Left ventricle myocardium inferior (tissue), 1 donor: ENCODE measurements at regions not wholly inside any gene's neighbourhood (a gene's known extent, or its start where the extent isn't known, plus 50 kb on each side); places are given as distances from the start of the nearest gene placed in this dataset.

Source experiments
- DNase-seq: peaks from one replicate; pipeline ENCODE4 v3.0.0-alpha.2; 2020
- H3K27ac ChIP-seq: fragments of 200-600 bp; replicated peaks from 2 replicates; pipeline ENCODE4 v1.8.0; 2021
- H3K27me3 ChIP-seq: fragments of 200-600 bp; 2 replicates; pipeline ENCODE4 v1.8.0; 2021; ENCODE audit warnings: low read depth
- H3K36me3 ChIP-seq: fragments of 200-600 bp; 2 replicates; pipeline ENCODE4 v1.8.0; 2021
- H3K4me1 ChIP-seq: fragments of 200-600 bp; 2 replicates; pipeline ENCODE4 v1.8.0; 2021
- H3K4me3 ChIP-seq: fragments of 200-600 bp; 2 replicates; pipeline ENCODE4 v1.8.0; 2021; ENCODE audit warnings: mild to moderate bottlenecking, moderate library complexity
- H3K9me3 ChIP-seq: fragments of 200-600 bp; replicated peaks from 2 replicates; pipeline ENCODE4 v1.8.0; 2021
- intact Hi-C: fragments of 100-400 bp; cut with micrococcal nuclease; formaldehyde crosslinking; loops from one replicate; pipeline ENCODE4 v1.11.0; 2022
- TF ChIP-seq, protein P1 (sequence below): fragments of 200-600 bp; IDR thresholded peaks from 2 replicates; pipeline ENCODE4 v1.8.0; 2021; ENCODE audit warnings: antibody characterized with exemption, mild to moderate bottlenecking, borderline replicate concordance
- donor health status: DM: no; HTN: yes; CAD: no; lungs with severe emphysema.

GRCh38 chr4:112801341-112801740 is 164.4 kb downstream of the LARP7 start:
- Histone ChIP-seq H3K36me3 (no peaks in the 10 kb centered on the region), H3K4me3 (no peak overlapping the region), H3K4me1 (peaks cover 16% of the 10 kb centered on the region), H3K27me3 (no peaks in the 10 kb centered on the region), H3K9me3 (no peaks in the 10 kb centered on the region), H3K27ac (no peak overlapping the region)
- intact Hi-C loops = no loop called here
- DNase-seq = no peak
- TF ChIP-seq, protein P1, sequence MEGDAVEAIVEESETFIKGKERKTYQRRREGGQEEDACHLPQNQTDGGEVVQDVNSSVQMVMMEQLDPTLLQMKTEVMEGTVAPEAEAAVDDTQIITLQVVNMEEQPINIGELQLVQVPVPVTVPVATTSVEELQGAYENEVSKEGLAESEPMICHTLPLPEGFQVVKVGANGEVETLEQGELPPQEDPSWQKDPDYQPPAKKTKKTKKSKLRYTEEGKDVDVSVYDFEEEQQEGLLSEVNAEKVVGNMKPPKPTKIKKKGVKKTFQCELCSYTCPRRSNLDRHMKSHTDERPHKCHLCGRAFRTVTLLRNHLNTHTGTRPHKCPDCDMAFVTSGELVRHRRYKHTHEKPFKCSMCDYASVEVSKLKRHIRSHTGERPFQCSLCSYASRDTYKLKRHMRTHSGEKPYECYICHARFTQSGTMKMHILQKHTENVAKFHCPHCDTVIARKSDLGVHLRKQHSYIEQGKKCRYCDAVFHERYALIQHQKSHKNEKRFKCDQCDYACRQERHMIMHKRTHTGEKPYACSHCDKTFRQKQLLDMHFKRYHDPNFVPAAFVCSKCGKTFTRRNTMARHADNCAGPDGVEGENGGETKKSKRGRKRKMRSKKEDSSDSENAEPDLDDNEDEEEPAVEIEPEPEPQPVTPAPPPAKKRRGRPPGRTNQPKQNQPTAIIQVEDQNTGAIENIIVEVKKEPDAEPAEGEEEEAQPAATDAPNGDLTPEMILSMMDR = no peak

DNA sequence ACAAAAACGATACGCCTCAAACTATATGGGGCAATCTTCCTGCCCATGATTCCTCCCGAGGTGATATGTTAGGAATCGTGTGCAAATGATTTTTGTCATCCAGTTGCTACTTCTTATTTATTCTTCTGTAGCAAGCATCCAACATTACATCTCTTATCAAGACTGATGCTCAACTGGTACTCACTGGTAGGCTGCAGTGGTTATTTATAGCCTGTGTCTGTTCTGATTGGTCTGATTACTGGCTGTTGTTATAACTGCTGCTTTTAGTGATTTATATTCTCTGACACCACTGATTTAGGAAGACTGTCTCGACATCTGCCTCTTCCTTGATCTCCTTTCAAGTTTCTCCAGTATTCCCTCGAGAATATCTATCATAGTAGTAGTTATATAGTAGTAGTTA is 165.8 kb downstream of the LARP7 start:
- Histone ChIP-seq H3K9me3 (no peaks in the 10 kb centered on the region), H3K27me3 (no peaks in the 10 kb centered on the region), H3K27ac (no peak overlapping the region), H3K36me3 (no peaks in the 10 kb centered on the region), H3K4me3 (no peak overlapping the region), H3K4me1 (peaks cover 22% of the 10 kb centered on the region)
- TF ChIP-seq, protein P1 = no peak
- no peak for DNase-seq
- intact Hi-C loops = no loop called here

- intact Hi-C loops = no loop called here
Observed at GRCh38 chr4:112807083-112807482, 170.1 kb downstream of the LARP7 start.

DNA sequence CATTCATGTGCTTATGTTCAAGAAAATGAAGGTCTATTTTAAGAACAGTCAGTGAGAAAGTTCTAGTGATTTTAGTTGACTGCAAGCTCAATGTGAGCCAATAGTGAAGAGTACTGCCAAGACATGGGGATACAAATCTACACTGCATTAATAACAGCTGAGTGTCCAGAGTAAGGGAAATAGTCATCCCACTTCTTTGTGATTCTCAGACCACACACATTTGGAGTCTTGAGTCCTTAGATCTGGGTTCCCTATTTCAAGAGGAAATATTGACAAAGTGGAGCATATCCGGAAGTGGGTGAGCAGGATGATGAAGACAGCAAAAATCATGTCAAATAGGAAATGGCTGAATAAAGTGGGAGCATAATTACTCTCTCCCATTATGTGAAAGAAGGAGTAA is 171.1 kb downstream of the LARP7 start:
- DNase-seq = no peak
- Histone ChIP-seq H3K27ac (no peak overlapping the region), H3K36me3 (no peaks in the 10 kb centered on the region), H3K4me1 (peaks cover 24% of the 10 kb centered on the region), H3K4me3 (no peak overlapping the region), H3K27me3 (no peaks in the 10 kb centered on the region), H3K9me3 (no peaks in the 10 kb centered on the region)
- intact Hi-C loops = no loop called here
- TF ChIP-seq, protein P1 = no peak

More at GRCh38 chr4:112807083-112807482, 170.1 kb downstream of the LARP7 start:
- Histone ChIP-seq H3K4me1 (peaks cover 31% of the 10 kb centered on the region), H3K27ac (no peak overlapping the region), H3K27me3 (no peaks in the 10 kb centered on the region), H3K36me3 (no peaks in the 10 kb centered on the region), H3K4me3 (no peak overlapping the region), H3K9me3 (no peaks in the 10 kb centered on the region)
- DNase-seq = no peak
- TF ChIP-seq, protein P1 = no peak

- Histone ChIP-seq H3K4me1 (peaks cover 12% of the 10 kb centered on the region), H3K27ac (no peak overlapping the region), H3K36me3 (no peaks in the 10 kb centered on the region), H3K27me3 (no peaks in the 10 kb centered on the region), H3K4me3 (no peak overlapping the region), H3K9me3 (no peaks in the 10 kb centered on the region)
- intact Hi-C loops = no loop called here
- TF ChIP-seq, protein P1 = no peak
- no peak for DNase-seq
Observed at GRCh38 chr4:112813790-112814189, 176.8 kb downstream of the LARP7 start.
